MCF 10A (cell line): ENCODE measurements at regions not wholly inside any gene's neighbourhood (a gene's known extent, or its start where the extent isn't known, plus 50 kb on each side); places are given as distances from the start of the nearest gene placed in this dataset.

Experiments used
- BruUV-seq: library from RNA; stranded (reverse); fragments of 400-500 nt; replicated peaks from 2 replicates; lab custom pipeline; 2021; lab: Mats Ljungman, UMichigan
- CTCF ChIA-PET: fragments of 300-600 bp; sonication (Branson Sonifier 250); formaldehyde crosslinking; extraction: SDS; loops from one replicate; lab custom pipeline; 2021; ENCODE audit warnings: antibody characterized with exemption, inconsistent platforms; lab: Yijun Ruan, JAX
- POLR2A ChIA-PET: fragments of 300-600, 350-650 bp; sonication (Branson Sonifier 250); formaldehyde crosslinking; extraction: SDS; loops from one replicate; lab custom pipeline; 2020; ENCODE audit warnings: antibody characterized with exemption, inconsistent platforms; lab: Yijun Ruan, JAX
- DNase-seq: peaks from one replicate; pipeline ENCODE4 v3.0.0-alpha.2; 2018; ENCODE audit not compliant: unreplicated experiment
- H3K27ac Mint-ChIP-seq: one replicate; pipeline ENCODE4 v1.8.0; 2022; ENCODE audit warnings: mild to moderate bottlenecking, low read depth, mixed read lengths; ENCODE audit not compliant: unreplicated experiment
- H3K27me3 Mint-ChIP-seq: one replicate; pipeline ENCODE4 v1.8.0; 2022; ENCODE audit warnings: mixed read lengths; ENCODE audit not compliant: insufficient read depth, unreplicated experiment
- H3K36me3 Mint-ChIP-seq: one replicate; pipeline ENCODE4 v1.8.0; 2022; ENCODE audit warnings: mild to moderate bottlenecking, moderate library complexity, mixed read lengths; ENCODE audit not compliant: insufficient read depth, unreplicated experiment
- H3K4me1 Mint-ChIP-seq: one replicate; pipeline ENCODE4 v1.8.0; 2022; ENCODE audit warnings: mixed read lengths; ENCODE audit not compliant: insufficient read depth, unreplicated experiment
- H3K4me3 Mint-ChIP-seq: one replicate; pipeline ENCODE4 v1.8.0; 2022; ENCODE audit warnings: mild to moderate bottlenecking, moderate library complexity, mixed read lengths; ENCODE audit not compliant: unreplicated experiment
- H3K9me3 Mint-ChIP-seq: one replicate; pipeline ENCODE4 v1.8.0; 2022; ENCODE audit warnings: mixed read lengths; ENCODE audit not compliant: unreplicated experiment
- intact Hi-C: fragments of 100-400 bp; cut with micrococcal nuclease; formaldehyde crosslinking; loops from 2 replicates; pipeline ENCODE4 v1.14.1; 2022
- TF ChIP-seq, protein P1 (sequence below): fragments of 200-600 bp; IDR thresholded peaks from one replicate; pipeline ENCODE4 v1.8.0; 2022; ENCODE audit warnings: antibody characterized with exemption, mild to moderate bottlenecking; ENCODE audit not compliant: unreplicated experiment

DNA sequence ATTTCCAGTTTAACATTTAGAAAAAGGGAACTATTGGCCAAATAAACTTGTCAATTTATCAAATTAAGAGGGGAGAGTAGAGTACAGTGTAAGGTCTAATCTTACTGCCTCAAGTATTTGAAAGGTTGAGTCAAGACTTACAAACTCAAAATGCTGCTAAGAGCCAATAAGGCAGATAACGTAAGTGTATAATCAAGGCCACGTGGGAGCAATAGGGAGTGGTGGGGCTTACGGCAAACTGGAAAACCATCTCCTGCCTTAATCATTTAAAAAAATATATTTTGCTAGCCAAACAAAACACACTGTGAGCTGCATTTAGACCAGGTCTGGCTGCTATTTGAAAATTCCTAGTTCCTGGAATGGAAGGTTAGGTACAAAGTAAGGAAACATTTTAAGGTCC is 107.3 kb upstream of the FRMD4B start:
- ChIA-PET POLR2A (interaction anchor here (0.6 to 1.5 kb wide), 2 partner anchors 48 to 147 kb away, joined by 3 to 6 read pairs; no protein-coding TSS in a partner anchor), CTCF (interaction anchor here (0.7 to 1.1 kb wide), 3 partner anchors 12 to 337 kb away, joined by 3 to 4 read pairs (median 3); no protein-coding TSS in a partner anchor)
- TF ChIP-seq, protein P1, sequence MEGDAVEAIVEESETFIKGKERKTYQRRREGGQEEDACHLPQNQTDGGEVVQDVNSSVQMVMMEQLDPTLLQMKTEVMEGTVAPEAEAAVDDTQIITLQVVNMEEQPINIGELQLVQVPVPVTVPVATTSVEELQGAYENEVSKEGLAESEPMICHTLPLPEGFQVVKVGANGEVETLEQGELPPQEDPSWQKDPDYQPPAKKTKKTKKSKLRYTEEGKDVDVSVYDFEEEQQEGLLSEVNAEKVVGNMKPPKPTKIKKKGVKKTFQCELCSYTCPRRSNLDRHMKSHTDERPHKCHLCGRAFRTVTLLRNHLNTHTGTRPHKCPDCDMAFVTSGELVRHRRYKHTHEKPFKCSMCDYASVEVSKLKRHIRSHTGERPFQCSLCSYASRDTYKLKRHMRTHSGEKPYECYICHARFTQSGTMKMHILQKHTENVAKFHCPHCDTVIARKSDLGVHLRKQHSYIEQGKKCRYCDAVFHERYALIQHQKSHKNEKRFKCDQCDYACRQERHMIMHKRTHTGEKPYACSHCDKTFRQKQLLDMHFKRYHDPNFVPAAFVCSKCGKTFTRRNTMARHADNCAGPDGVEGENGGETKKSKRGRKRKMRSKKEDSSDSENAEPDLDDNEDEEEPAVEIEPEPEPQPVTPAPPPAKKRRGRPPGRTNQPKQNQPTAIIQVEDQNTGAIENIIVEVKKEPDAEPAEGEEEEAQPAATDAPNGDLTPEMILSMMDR, result no peak
- peaks cover 13% of the 10 kb centered on the region for H3K4me1 Mint-ChIP-seq
- peaks cover 8% of the 10 kb centered on the region for H3K9me3 Mint-ChIP-seq
- H3K4me3 Mint-ChIP-seq, result no peak overlapping the region
- intact Hi-C loops, result no loop called here
- H3K27me3 Mint-ChIP-seq, result no peaks in the 10 kb centered on the region
- no peak overlapping the region for H3K27ac Mint-ChIP-seq
- peaks cover 7% of the 10 kb centered on the region for H3K36me3 Mint-ChIP-seq
- no TSS peak for BruUV-seq
- no peak for DNase-seq

DNA sequence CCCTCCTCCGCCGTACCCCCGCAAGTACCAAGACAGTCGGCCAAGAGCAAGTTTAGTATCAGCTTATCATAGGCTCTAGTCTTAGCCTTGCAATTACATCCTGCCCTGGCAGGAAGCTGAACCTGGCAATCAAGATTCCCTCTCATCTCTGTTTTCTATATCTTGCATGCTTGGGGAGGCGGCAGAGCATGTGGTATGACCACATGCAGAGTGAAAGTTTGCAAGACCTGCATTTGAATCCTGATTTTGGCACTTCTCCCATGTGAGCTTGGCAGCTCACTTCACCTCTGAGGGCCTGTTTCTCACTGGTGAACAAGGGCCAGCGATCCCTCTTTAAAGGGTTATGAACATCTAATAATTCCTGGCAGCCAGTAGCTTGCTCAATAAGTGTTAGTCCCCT is 106.1 kb upstream of the FRMD4B start:
- Mint-ChIP-seq H3K4me1 (peaks cover 13% of the 10 kb centered on the region), H3K4me3 (no peak overlapping the region), H3K27ac (no peak overlapping the region), H3K9me3 (peaks cover 8% of the 10 kb centered on the region), H3K27me3 (no peaks in the 10 kb centered on the region), H3K36me3 (no peaks in the 10 kb centered on the region)
- no peak for DNase-seq
- no TSS peak for BruUV-seq
- intact Hi-C loops, result no loop called here
- CTCF ChIA-PET, result interaction anchor here (0.7 kb wide), 2 partner anchors 218 to 371 kb away, joined by 3 read pairs; no protein-coding TSS in a partner anchor
- POLR2A ChIA-PET, result interaction anchor here (1.5 kb wide), 1 partner anchor 49 kb away, joined by 6 read pairs; no protein-coding TSS in a partner anchor
- TF ChIP-seq, protein P1, result no peak

DNA sequence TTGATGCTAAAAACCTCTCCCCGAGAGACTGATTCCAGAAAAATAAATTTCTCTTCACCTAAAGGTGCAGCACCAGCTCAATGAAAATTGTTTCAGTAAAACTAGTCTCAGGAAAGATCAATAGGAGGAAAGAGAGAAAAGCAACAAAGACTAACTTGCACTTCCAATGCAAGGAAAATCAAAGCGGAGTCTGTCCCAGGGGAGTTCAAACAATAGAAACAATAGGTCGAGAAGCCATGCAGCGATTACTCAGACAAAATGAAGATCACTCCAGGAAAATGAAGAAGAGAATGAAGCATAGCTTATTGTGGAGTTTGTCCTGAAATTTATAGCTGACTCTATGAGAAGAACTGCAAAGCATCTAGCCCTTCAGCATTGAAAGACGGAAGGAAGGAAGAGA is 105.1 kb upstream of the FRMD4B start:
- Mint-ChIP-seq H3K9me3 (no peaks in the 10 kb centered on the region), H3K4me3 (no peak overlapping the region), H3K27ac (no peak overlapping the region), H3K27me3 (no peaks in the 10 kb centered on the region), H3K36me3 (no peaks in the 10 kb centered on the region), H3K4me1 (peaks cover 13% of the 10 kb centered on the region)
- TF ChIP-seq, protein P1, result no peak
- DNase-seq, result no peak
- no TSS peak for BruUV-seq
- ChIA-PET CTCF (interaction anchor here (0.6 kb wide), 1 partner anchor 43 kb away, joined by 3 read pairs; no protein-coding TSS in a partner anchor), POLR2A (interaction anchor here (1.4 kb wide), 1 partner anchor 51 kb away, joined by 3 read pairs; no protein-coding TSS in a partner anchor)
- intact Hi-C loops, result no loop called here

DNA sequence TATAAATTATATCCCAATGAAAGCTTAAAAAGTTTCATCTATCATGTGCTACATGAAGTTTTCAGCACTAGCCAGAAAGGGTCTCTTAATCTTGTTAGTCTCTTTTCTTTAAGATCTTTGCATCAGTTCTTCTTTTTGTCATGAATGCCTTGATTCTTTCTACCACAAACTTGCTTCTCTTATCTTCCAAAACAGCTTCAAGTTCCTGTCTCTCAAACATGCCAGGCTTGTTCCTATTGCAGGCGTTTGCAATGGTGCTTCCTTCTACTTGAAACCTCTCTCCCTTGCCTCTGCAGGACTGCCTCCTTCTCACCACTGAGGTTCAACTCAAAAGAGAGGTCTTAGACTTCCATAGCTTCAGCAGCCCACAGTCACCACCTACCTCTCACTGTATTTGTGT is 104.3 kb upstream of the FRMD4B start:
- Mint-ChIP-seq H3K27ac (no peak overlapping the region), H3K27me3 (no peaks in the 10 kb centered on the region), H3K4me1 (peaks cover 13% of the 10 kb centered on the region), H3K9me3 (no peaks in the 10 kb centered on the region), H3K4me3 (no peak overlapping the region), H3K36me3 (no peaks in the 10 kb centered on the region)
- POLR2A ChIA-PET, result interaction anchor here (1.4 kb wide), 1 partner anchor 51 kb away, joined by 3 read pairs; no protein-coding TSS in a partner anchor
- DNase-seq, result no peak
- TF ChIP-seq, protein P1, result no peak
- BruUV-seq, result no TSS peak
- CTCF ChIA-PET, result interaction anchor here (0.6 kb wide), 4 partner anchors 10 to 1360 kb away, joined by 3 read pairs; no protein-coding TSS in a partner anchor
- intact Hi-C loops, result no loop called here
